DND-41 (cell line): ENCODE measurements at regions not wholly inside any gene's neighbourhood (a gene's known extent, or its start where the extent isn't known, plus 50 kb on each side); places are given as distances from the start of the nearest gene placed in this dataset.

Source experiments
- CTCF ChIP-seq: IDR thresholded peaks from 2 replicates; pipeline ENCODE4 v1.5.1; 2012; ENCODE audit warnings: borderline replicate concordance, low read length, moderate library complexity, mild to moderate bottlenecking; ENCODE audit not compliant: poor library complexity, severe bottlenecking; ENCODE audit errors: extremely low read depth
- EZH2 ChIP-seq: IDR thresholded peaks from 3 replicates; pipeline ENCODE4 v1.6.1; 2012; ENCODE audit warnings: borderline replicate concordance, low read depth, mild to moderate bottlenecking, moderate library complexity, low read length, inconsistent platforms; ENCODE audit not compliant: severe bottlenecking

GRCh38 chr12:68102731-68103130 is 56.8 kb downstream of the IFNG start:
- TF ChIP-seq CTCF (no peak), EZH2 (no peak)
